ENCODE measurements at regions not wholly inside any gene's neighbourhood (a gene's known extent, or its start where the extent isn't known, plus 50 kb on each side); places are given as distances from the start of the nearest gene placed in this dataset.

- ChIA-PET POLR2A (ENCODE audit: unreplicated experiment) (no interaction called here), CTCF (no interaction called here)
- Histone ChIP-seq H3K9ac (ENCODE audit: low read depth, low read length) (no peak overlapping the region), H2AFZ (replicated peaks; ENCODE audit: low read length, poor library complexity) (no peak overlapping the region), H2BK120ac (ENCODE audit: low read depth, low read length) (no peak overlapping the region), H3K9me3 (ENCODE audit: control insufficient read depth, insufficient read depth, low read length) (no peaks in the 10 kb centered on the region), H4K8ac (ENCODE audit: low read depth in 2 of 2, low read length in 2 of 2) (no peak overlapping the region), H3K36me3 (ENCODE audit: control insufficient read depth, insufficient read depth, low read length) (no peaks in the 10 kb centered on the region), H3K4me1 (ENCODE audit: control insufficient read depth, insufficient read depth, low read length) (no peaks in the 10 kb centered on the region), H3K27me3 (ENCODE audit: control insufficient read depth, insufficient read depth, low read length) (no peaks in the 10 kb centered on the region), H2BK20ac (ENCODE audit: low read depth, low read length) (no peak overlapping the region), H3K23ac (ENCODE audit: low read depth, low read length) (no peak overlapping the region), H3K18ac (ENCODE audit: low read depth, low read length) (no peak overlapping the region), H4K5ac (ENCODE audit: low read depth, low read length) (no peak overlapping the region), H3K79me1 (ENCODE audit: low read depth in 1 of 2, low read length in 2 of 2) (no peaks in the 10 kb centered on the region), H3K4ac (ENCODE audit: low read depth, low read length) (no peak overlapping the region), H3K27ac (ENCODE audit: insufficient read depth, low read length) (no peak overlapping the region), H3K9me1 (ENCODE audit: insufficient read depth, low read length) (no peaks in the 10 kb centered on the region), H2BK5ac (ENCODE audit: low read depth, low read length, poor library complexity, severe bottlenecking) (no peak overlapping the region), H2BK15ac (ENCODE audit: low read depth, low read length) (no peak overlapping the region), H2AK9ac (replicated peaks; ENCODE audit: low read depth, low read length, poor library complexity) (no peak overlapping the region), H4K20me1 (ENCODE audit: insufficient read depth, low read length) (no peaks in the 10 kb centered on the region), H3K4me3 (ENCODE audit: insufficient read depth, low read depth, low read length) (no peak overlapping the region), H3K56ac (ENCODE audit: extremely low read depth, insufficient read depth, low read length) (no peak overlapping the region), H2AK5ac (ENCODE audit: low read depth, low read length) (no peak overlapping the region), H4K91ac (ENCODE audit: insufficient read depth, low read depth, low read length) (no peak overlapping the region), H3K14ac (replicated peaks; ENCODE audit: low read depth, low read length) (no peak overlapping the region), H3K4me2 (ENCODE audit: low read depth, low read length) (no peak overlapping the region)
- DNase-seq: no peak
- in situ Hi-C loops (cut with MboI; ENCODE audit: low sequenced_read_pairs) (no loop called here), dilution Hi-C loops (cut with HindIII; ENCODE audit: low sequenced_read_pairs, unreplicated experiment) (no loop called here), intact Hi-C loops (cut with micrococcal nuclease) (no loop called here)
- no CpG with 5 or more reads among the region's 1 CpG for WGBS, 2 experiments (ENCODE audit: extremely low coverage in 2 of 2, insufficient read length in 1 of 2)
- BruUV-seq (replicated peaks): no TSS peak
- no peak for ATAC-seq (ENCODE audit: low read depth)
- TF ChIP-seq FOS (IDR thresholded peaks at IDR 0.05; ENCODE audit: low read depth, low read length): no peak
- TF ChIP-seq BHLHE40 (IDR thresholded peaks at IDR 0.05; ENCODE audit: low read depth, low read length): no peak
- TF ChIP-seq POLR2A (IDR thresholded peaks at IDR 0.05; ENCODE audit: low read depth, low read length): no peak
- TF ChIP-seq RCOR1 (IDR thresholded peaks at IDR 0.05; ENCODE audit: insufficient replicate concordance, low read length): no peak
- TF ChIP-seq RAD21 (IDR thresholded peaks at IDR 0.05; ENCODE audit: low read length): no peak
- TF ChIP-seq, protein P1, sequence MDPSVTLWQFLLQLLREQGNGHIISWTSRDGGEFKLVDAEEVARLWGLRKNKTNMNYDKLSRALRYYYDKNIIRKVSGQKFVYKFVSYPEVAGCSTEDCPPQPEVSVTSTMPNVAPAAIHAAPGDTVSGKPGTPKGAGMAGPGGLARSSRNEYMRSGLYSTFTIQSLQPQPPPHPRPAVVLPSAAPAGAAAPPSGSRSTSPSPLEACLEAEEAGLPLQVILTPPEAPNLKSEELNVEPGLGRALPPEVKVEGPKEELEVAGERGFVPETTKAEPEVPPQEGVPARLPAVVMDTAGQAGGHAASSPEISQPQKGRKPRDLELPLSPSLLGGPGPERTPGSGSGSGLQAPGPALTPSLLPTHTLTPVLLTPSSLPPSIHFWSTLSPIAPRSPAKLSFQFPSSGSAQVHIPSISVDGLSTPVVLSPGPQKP (IDR thresholded peaks at IDR 0.05; ENCODE audit: borderline replicate concordance, low read depth, low read length): no peak
- TF ChIP-seq CHD1 (IDR thresholded peaks at IDR 0.05; ENCODE audit: low read depth, low read length): no peak
- TF ChIP-seq MXI1 (IDR thresholded peaks at IDR 0.05; ENCODE audit: borderline replicate concordance, low read depth, low read length): no peak
- TF ChIP-seq MAZ (IDR thresholded peaks at IDR 0.05; ENCODE audit: borderline replicate concordance, low read depth, low read length): no peak
- TF ChIP-seq, protein P2, sequence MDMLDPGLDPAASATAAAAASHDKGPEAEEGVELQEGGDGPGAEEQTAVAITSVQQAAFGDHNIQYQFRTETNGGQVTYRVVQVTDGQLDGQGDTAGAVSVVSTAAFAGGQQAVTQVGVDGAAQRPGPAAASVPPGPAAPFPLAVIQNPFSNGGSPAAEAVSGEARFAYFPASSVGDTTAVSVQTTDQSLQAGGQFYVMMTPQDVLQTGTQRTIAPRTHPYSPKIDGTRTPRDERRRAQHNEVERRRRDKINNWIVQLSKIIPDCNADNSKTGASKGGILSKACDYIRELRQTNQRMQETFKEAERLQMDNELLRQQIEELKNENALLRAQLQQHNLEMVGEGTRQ (IDR thresholded peaks at IDR 0.05; ENCODE audit: low read depth, low read length): no peak
Measured at GRCh38 chr3:24616110-24616829, 121.6 kb upstream of the THRB start.
